ENCODE measurements at regions not wholly inside any gene's neighbourhood (a gene's known extent, or its start where the extent isn't known, plus 50 kb on each side); places are given as distances from the start of the nearest gene placed in this dataset.

DNA sequence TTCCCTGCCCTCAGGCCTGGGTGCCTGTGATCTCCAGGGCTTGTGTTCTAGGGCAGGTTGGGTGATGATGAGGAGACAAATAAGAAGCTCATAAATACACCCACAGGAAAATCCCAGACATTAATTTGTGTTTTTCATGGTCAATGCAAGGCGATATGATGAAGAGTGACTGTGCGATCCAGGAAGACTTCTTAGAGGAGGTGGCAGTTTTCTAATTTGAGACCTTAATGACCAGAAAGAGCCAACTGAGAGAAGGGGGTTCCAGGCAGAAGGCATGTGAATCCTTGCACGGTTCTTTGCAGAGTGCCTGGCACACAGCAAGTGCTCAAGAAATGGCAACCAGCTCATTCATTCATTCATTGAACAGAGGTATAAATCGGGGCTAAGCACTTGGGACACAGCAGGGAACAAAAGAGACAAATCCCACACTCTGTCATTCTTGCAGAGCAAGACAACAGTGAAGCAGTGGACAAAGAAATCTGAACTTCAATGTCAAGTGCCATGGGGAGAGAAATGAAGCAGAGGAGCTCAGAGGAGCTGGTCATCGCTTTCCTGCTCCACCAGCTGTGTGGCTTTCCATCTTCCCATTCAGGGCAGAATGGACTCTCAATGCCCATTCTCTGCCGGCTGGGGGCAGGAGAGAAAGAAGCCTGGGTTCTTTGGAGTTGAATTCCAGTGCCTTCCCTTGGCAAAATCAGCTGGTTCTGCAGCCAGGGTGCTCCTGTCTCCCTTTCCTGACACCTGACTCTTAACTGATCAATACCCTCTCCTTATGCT lies 128.3 kb downstream of the AACS start:
- DNase-seq (ENCODE audit: low read depth): no peak

DNA sequence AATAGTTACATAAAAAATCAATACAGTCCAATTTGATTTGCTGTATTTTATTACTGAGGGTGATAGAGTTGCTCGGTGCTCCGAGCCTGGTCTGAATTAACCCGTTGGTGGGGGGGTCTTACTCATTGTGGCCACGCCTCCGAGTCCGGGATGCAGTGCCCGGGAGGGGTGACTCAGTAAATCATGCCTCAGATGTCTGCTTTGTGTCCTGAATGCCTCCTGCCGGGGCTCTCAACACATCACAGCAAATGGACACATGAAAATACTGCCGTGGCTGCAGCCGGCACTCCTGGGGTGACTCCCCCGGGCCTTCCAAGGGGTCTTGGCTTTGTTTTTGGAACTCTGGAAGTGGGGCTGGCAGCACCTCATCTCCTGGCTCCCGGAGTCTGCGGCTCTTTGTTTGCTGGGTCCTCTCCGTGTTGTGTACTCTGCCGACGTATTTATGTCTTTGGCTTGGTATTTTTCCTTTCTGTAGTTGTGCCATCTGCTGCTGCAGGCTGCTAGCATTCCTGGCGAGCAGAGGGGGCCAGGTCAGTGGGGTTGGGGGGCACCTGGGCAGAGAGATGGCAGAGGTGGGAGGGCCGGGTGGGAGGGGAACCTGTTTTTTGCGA lies 129.0 kb downstream of the AACS start:
- DNase-seq (ENCODE audit: low read depth): no peak

DNA sequence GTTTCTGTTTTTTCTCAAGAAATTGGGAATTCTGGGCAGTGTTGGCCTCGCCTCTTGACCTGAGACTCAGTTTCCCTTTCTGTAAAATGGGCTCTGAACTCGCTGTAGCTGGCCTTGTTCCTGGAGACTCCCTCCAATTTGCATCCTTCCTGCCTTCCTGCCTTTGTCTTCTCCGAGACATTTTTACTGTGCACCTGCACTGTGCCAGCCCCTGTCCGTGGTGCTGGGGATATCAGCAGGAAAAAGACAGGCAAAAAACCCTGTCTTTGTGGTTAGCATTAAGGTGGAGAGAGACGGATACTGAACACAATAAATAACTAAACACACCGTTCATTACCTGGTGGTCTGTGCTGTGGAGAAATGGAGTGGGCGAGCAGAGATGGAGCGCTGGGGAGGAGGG lies 129.8 kb downstream of the AACS start:
- no peak for DNase-seq (ENCODE audit: low read depth)

DNA sequence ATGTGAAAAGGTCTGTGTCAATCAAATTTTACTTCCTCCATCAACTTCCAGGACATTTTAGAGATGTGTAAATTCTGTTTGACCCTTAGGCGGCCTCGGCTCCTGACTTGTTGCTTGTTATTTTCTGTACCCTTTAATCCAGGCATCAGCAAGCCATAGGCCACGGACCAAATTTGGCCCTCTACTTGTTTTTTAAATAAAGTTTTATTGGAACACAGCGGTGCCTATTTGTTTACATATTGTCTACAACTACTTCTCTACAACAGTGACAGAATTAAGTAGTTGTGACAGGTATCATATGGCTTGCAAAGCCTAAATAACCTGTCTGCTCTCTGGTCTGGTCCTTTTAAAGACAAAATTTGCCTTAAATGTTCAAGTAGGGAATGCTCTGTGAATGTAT lies 132.1 kb downstream of the AACS start:
- no peak for DNase-seq (ENCODE audit: low read depth)

DNA sequence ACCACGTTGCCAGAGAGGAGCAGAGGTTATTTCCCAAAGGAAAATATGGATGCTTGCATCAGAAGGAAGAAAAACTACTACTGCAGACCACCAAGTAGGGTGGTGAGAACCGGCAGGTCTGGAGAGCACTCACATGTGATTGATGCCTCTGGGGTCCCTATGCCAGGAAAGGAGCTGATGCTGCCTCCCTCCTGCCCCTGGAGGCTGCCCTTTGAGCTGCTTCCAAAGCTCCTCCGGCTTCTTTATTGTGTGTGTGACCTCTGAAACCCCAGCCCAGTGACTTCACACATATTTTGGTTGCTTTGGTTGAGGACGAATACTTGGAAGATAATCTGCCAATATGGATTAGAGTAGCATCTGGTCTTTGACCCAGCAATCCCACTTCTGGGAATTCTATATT lies 133.4 kb downstream of the AACS start:
- DNase-seq (ENCODE audit: low read depth): no peak

DNA sequence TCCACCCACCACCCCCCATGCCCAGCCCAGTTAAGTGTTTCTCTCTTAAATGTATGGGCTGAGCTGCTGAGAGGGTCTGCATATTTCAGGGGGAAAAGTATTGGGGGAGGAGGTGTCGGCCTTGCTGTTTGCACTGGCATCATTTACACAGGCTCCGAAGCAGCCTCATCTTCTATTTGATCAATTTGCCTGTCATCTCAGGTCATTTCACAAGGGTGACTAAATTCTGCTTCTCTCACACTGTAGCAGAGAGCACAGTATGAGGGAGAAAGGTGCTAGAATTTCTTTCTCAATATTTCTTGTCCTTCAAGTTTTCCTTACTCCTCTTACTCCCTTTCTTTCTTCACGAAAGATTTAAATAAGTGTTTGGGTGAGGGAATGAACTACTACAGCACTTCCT lies 135.9 kb downstream of the AACS start:
- no peak for DNase-seq (ENCODE audit: low read depth)

DNA sequence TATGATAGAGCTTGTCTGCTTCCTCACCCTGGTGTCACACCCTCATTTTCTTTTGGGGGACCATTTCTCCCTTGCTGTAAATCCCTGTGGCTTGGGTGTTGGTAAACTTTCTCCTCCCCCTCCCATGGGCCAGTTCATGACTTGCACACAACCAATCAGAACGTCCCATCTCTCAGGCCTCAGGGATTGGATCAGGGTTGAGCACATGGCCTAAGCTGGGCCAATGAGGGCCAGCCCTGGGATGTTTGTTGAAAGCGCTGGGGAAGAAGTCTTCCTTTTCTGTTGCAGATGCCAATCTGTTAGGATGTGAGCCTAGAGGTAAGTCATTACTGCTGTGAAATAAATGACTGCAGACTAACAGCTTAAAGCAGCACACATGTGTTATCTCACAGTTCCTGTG lies 136.7 kb downstream of the AACS start:
- no peak for DNase-seq (ENCODE audit: low read depth)

DNA sequence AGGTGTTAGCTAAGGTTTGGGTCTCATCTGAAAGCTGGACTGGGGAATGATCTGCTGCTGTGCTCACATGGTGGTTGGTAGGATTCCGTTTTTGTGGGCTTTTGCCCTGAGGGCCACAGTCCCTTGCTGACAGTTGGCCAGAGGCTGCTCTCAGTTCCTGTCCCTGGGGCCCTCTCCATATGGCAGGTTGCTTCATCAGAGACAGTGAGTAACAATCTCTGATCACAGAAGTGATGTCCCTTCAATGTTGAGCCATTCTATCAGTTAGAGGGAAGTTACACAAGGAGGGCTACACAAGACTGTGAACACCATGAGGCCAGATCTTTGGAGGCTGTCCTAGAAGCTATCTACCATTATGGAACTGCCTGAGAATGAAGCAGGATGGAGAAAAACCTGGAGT lies 137.2 kb downstream of the AACS start:
- DNase-seq (ENCODE audit: low read depth): no peak

DNA sequence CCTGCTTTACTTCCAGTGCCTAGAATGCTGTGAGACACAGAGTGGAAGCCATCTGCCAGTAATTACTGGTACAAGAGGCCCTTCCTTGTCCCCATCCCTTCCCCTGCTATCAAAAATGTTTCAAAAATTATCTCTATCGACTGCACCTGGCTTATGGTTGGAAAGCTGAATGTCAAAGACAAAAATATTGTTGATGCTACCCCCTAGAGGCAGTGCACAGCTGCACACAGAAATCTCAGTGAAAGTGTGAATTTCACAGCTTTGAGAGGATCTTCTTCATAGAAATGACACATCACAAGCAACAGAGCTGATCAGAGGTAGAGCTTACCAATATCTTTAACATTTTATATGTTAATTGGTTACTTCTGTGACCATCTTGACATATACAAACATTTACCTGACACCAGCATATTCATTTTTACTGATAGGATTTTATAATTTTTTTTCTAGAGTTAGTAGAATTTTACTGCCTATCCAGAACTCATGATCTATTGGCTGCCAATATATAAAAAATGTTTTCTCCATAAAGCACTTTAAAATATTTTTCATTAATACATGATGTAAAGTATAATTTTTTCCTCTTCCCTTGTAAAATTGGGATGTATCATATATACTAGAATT lies 138.0 kb downstream of the AACS start:
- no peak for DNase-seq (ENCODE audit: low read depth)

DNA sequence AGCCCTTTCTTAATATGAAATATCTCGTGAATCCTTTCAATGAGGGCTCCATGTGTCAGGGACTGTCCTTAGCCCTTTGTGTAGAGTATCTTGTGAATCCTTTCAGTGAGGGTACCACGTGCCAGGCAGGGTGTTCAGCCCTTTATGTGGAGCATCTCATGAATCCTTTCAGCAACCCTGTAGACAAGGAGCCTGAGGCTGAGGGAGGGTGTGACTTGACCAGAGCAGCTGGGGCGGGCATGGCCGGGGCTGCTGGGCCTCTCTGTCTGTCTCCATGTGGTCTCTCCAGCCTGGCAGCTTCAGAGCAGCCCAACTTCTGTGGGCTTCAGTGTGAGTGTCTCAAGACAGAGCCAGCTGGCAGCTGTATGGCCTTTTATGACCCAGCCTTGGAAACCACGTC lies 140.2 kb downstream of the AACS start:
- no peak for DNase-seq (ENCODE audit: low read depth)

DNA sequence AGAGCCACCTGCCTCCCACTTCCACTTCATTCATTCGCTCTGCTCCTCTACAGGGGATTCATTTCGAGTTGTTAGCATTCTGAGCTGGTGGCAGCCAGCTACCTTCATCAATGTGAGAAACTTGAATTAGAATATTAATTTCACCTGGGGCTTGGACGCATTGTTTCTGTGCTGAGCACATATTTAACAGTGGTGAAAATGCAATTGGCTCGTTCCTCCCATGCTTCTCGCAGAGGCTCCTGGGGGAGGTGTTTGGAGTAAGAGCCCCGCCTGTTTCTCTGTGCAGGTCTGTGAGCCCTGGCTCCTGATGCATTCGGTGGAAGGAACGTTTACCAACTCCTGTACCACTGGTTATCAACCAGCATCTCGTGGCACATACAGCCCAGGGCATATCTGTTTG lies 141.5 kb downstream of the AACS start:
- no peak for DNase-seq (ENCODE audit: low read depth)

DNA sequence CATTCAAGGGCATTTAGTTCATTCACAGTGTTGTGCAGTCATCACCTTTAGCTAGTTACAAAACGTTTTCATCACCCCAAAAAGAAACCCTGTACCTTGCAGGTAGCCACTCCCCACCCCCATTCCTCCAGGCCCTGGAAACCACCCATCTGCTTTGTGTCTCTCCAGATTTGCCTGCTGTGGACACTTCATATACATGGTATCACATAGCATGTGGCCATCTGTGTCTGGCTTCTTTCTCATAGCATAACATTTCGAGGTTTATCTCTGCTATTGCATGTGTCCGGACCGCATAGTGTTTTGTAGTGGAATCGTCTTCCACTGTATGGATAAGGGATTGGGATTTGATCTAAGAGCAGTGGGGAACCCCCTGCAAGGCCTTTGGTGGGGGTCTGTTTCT lies 143.1 kb downstream of the AACS start:
- DNase-seq (ENCODE audit: low read depth): no peak

DNA sequence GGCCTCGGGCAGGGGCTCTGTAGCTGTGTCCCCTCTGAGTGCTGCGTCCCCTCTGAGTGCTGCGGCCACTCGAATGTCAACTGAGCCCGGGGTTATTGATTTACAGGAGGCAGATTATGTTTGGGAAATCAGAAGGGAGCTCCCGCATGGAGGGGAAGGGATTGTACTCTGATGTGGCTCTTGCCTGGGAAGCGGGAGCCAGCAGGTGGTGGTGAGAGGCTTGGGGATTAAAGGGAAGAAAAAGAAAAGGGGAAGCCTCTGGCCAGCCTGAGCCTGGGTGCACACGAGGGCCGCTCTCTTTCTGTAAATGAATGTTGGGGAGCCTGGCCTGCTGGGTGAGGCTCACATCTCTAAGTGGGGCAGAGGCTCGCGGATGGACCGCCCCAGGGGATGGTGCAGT lies 143.7 kb downstream of the AACS start:
- DNase-seq (ENCODE audit: low read depth): no peak

DNA sequence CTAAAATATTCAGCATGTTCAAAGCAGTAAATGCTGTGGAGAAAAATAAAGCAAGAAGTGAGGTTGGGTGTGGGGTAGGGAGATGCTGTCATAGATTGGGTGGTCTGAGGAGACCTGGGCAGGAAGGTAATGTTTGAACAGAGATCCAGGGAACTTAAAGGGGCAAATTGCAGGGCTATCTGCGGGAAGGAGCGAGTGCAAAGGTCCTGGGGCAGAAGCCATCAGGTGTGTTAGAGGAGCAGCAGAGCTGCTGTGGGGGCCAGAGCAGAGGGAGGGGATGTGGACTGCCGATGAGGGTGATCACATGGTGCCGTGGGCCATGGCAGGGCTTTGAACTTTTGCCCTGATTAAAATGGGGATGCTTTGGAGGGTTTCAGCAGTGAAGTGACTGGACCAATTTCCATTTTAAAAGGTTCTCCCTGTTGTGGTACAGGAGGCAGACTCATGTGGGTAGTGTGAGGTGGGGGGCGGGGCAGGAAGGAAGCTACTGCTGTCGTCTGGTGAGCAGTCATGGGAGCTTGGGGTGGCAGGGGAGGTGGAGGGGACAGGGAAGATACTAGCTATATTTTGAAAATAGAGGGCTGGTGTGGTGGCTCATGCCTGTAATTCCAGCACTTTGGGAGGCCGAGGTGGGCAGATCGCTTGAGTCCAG lies 145.0 kb downstream of the AACS start:
- no peak for DNase-seq (ENCODE audit: low read depth)

DNA sequence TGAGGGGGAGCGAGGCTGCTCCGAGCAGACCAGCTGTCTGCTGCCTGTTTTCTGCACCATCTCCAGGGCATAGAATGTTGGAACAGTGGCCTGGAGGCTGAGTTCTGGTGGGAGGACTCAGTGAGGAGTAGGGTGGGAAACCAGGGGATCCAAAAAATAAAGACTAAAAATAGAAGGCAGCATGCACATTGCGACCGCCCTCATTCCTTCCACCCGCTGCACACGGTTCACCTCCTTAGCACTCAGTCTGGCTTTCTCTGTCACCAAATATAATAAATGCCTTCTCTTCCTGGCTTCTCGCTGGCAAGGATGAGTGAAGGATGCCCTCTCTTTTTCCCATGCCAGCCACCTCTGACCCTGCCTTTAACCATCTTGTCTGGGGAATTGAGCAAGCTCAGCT lies 146.2 kb downstream of the AACS start:
- DNase-seq (ENCODE audit: low read depth): no peak

DNA sequence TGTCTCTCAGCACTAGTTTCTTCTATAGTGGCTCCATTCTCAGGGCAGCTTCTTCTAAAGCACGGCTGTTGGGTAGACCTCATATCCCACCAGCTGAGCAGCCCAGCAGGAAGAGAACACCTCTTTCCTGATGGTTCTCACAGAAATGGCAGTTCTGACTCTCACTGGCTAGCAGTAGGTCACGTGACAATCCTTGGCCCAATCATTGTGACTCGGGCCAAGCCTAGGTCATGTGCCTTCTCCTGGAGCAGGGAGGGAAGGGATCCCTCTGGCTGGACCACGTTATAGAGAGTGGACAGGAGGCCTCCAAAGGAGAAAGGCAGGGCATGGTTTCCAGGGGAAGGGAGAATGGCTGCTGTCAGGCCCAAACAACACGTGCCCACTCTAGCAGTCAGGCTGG lies 149.1 kb downstream of the AACS start:
- DNase-seq (ENCODE audit: low read depth): no peak

DNA sequence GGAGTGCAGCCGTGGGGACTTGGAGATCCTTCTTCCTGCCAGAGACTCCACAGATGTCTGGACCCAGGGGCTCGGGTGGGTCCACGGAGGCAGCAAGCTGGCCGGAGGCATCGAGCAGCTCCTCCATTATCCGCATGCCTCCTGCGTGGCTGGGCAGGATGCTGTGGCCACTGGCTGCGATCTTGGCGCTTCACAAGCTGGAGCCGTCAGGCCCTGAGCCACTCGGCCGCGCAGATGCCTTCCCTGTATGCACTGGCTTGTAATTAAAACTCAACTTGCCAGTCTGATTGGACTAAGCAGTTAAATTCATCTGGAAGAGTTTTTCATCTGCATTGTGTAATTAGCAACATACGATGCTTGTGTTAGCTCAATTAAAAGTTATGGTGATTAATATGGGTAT lies 151.5 kb downstream of the AACS start:
- DNase-seq (ENCODE audit: low read depth): no peak

DNA sequence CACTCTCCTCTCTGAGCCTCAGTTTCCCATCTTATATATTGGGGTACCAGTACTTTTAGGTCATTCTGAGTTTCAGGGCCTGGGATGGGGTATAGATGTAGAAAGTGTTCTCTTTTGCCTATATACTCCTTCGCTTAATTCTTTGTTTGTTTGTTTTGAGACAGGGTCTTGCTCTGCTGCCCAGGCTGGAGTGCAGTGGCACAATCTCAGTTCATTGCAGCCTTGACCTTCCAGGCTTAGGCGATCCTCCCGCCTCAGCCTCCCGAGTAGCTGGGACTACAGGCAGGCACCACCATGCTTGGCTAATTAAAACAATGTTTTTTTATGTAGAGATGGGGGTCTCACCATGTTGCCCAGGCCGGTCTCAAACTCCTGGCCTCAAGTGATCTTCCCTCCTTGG lies 152.1 kb downstream of the AACS start:
- no peak for DNase-seq (ENCODE audit: low read depth)

DNA sequence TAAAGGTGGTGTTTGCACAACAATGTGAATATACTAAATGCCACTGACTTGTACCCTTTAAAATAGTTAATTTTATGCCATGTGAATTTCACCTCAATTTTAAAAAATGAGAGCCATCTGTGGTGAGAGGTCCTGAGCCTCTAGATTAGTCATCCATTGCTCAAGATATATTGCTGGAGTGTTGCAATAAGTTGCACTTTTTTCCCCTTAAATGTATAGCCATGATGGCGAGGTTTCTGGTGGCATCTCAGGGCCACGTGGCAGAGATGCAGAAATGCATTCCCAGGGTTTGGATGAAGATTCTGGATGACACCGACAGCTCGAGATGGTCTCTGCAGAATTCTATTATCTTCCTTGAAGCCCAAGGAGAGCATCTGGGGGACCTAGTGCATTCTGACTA lies 153.7 kb downstream of the AACS start:
- DNase-seq (ENCODE audit: low read depth): no peak

DNA sequence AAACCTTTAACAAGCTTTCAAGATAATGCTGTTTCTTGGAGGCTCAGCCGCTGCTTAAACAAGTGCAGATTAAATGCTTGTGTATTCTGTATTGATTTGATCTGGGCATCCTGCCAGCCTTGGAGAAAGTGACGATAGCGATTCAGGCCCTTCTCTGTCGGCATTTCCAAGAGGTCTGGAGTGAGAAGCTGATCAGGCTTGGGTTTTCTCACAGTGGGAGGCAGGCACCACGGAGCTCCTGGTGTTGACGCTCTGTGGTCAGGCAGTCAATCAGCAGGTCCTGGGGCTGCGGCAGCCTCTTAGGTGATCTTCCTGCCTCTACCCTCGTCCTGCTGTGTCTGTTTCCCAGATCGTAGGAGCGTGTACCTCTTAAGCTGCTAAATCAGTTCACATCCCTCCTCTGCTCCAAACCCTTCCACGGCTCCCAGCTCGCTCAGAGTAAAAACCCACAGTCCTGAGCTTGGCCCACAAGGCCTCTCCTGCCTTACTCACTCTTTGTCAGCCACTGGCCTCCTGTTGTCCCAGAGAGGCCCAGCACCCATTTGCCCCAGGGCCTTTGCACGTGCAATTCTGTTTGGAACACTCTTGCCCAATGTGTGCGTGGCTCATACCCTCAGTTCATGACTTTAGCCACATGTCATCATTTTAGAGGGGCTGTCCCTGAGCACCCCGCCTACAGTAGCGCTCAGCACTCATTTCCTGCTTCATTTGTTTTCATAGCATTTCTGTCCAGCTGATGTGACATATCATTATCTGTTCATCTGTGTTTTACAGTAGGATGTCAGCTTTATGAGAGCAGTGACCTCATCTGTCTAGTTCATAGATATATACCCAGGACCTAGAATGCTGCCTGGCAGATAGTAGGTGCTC lies 155.4 kb downstream of the AACS start:
- DNase-seq (ENCODE audit: low read depth): no peak

DNA sequence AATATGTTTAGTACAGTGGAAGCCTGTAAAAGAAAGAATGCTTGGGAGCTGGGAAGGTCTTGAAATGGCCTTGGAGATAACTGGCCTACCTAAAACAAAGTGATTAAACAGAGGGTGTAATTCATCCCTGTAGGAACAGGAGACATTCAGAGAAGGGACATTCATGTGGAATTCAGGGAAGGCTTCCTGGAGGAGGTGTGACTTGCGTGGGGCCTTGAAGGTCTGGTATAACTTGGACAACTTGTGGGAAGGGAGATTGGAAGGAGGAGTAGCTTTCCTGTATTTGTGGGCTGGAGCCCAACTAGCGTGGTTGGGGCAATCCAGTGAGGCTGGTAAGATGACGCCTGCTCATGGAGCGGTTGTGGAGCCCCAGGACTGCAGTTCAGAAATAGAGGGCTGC lies 156.4 kb downstream of the AACS start:
- no peak for DNase-seq (ENCODE audit: low read depth)

DNA sequence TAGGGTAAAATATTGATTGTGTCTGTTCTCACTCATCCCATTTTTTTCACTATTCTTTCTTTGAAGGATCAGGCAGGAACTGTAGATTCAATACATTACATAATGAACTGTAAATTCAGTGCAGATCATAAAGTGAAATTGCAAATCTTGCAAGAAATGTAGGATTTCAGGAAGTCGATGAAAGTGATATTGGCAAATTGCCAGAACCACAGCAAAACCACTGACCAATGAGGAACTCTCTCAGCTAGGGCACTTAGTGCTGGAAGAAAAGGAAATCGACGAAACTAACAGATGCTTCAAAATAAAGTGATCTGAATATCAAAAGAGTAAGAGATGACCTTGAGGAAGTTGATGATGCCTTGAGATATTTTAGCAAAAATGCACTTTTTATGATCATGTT lies 157.6 kb downstream of the AACS start:
- no peak for DNase-seq (ENCODE audit: low read depth)

Data from stimulated activated CD8-positive, alpha-beta memory T cell treated with anti-CD3 and anti-CD28 coated beads, Interleukin-15, amount 100 ng/mL, for 1 hour (primary cell).